H9 (cell line): ENCODE measurements at regions not wholly inside any gene's neighbourhood (a gene's known extent, or its start where the extent isn't known, plus 50 kb on each side); places are given as distances from the start of the nearest gene placed in this dataset.

ENCODE experiments used
- DNase-seq: peaks from one replicate; pipeline ENCODE4 v3.0.0-alpha.2; 2017
- H2AFZ ChIP-seq: one replicate; pipeline ENCODE4 v1.6.1; 2013; ENCODE audit warnings: mild to moderate bottlenecking, low read length, control low read depth, moderate library complexity
- H2AK5ac ChIP-seq: 2 replicates; pipeline ENCODE4 v1.6.1; 2013; ENCODE audit warnings: low read length, control low read depth, mixed read lengths; ENCODE audit not compliant: insufficient read length
- H2BK120ac ChIP-seq: one replicate; pipeline ENCODE4 v1.6.1; 2013; ENCODE audit warnings: low read depth, mild to moderate bottlenecking, low read length, control low read depth, inconsistent platforms; ENCODE audit not compliant: poor library complexity, severe bottlenecking
- H2BK12ac ChIP-seq: 2 replicates; pipeline ENCODE4 v1.6.1; 2013; ENCODE audit warnings: low read length, control low read depth, mixed read lengths, low read depth; ENCODE audit not compliant: insufficient read length
- H2BK15ac ChIP-seq: 2 replicates; pipeline ENCODE4 v1.6.1; 2013; ENCODE audit warnings: low read depth, low read length, control low read depth
- H2BK20ac ChIP-seq: one replicate; pipeline ENCODE4 v1.6.1; 2013; ENCODE audit warnings: low read depth, mild to moderate bottlenecking, low read length, control low read depth, inconsistent platforms; ENCODE audit not compliant: poor library complexity, severe bottlenecking
- H2BK5ac ChIP-seq: 2 replicates; pipeline ENCODE4 v1.6.1; 2013; ENCODE audit warnings: low read length, control low read depth, mixed read lengths; ENCODE audit not compliant: insufficient read length
- H3K14ac ChIP-seq: 2 replicates; pipeline ENCODE4 v1.6.1; 2013; ENCODE audit warnings: low read length, control low read depth; ENCODE audit not compliant: insufficient read depth
- H3K18ac ChIP-seq: 2 replicates; pipeline ENCODE4 v1.6.1; 2013; ENCODE audit warnings: low read depth, mild to moderate bottlenecking, mixed read lengths, low read length, control low read depth; ENCODE audit not compliant: insufficient read length
- H3K23ac ChIP-seq: 2 replicates; pipeline ENCODE4 v1.6.1; 2013; ENCODE audit warnings: low read length, control low read depth, mixed read lengths, low read depth; ENCODE audit not compliant: insufficient read length
- H3K23me2 ChIP-seq: 2 replicates; pipeline ENCODE4 v1.6.1; 2013; ENCODE audit warnings: low read depth, mild to moderate bottlenecking, mixed read lengths, low read length, control low read depth; ENCODE audit not compliant: insufficient read length, poor library complexity, severe bottlenecking
- H3K27ac ChIP-seq: 2 replicates; pipeline ENCODE4 v1.5.1; 2013; ENCODE audit warnings: low read length, control low read depth, mixed read lengths, low read depth; ENCODE audit not compliant: insufficient read length
- H3K27me3 ChIP-seq: 2 replicates; pipeline ENCODE4 v1.6.1; 2013; ENCODE audit warnings: low read length, control low read depth, inconsistent platforms; ENCODE audit not compliant: insufficient read depth
- H3K4ac ChIP-seq: 2 replicates; pipeline ENCODE4 v1.6.1; 2013; ENCODE audit warnings: low read depth, mild to moderate bottlenecking, control low read depth, inconsistent platforms, low read length, moderate library complexity
- H3K4me1 ChIP-seq: 2 replicates; pipeline ENCODE4 v1.6.1; 2013; ENCODE audit warnings: low read length, control low read depth, inconsistent platforms; ENCODE audit not compliant: insufficient read depth
- H3K4me2 ChIP-seq: 2 replicates; pipeline ENCODE4 v1.6.1; 2013; ENCODE audit warnings: low read length, control low read depth, mixed read lengths; ENCODE audit not compliant: insufficient read length, insufficient read depth
- H3K56ac ChIP-seq: 2 replicates; pipeline ENCODE4 v1.6.1; 2013; ENCODE audit warnings: low read depth, mild to moderate bottlenecking, mixed read lengths, low read length, control low read depth; ENCODE audit not compliant: insufficient read length
- H3K79me1 ChIP-seq: 2 replicates; pipeline ENCODE4 v1.6.1; 2013; ENCODE audit warnings: low read depth, mild to moderate bottlenecking, moderate library complexity, low read length, control low read depth, inconsistent platforms; ENCODE audit not compliant: insufficient read depth, poor library complexity, severe bottlenecking
- H3K79me2 ChIP-seq: 2 replicates; pipeline ENCODE4 v1.6.1; 2013; ENCODE audit warnings: low read length, control low read depth, inconsistent platforms; ENCODE audit not compliant: insufficient read depth
- H3K9ac ChIP-seq: 2 replicates; pipeline ENCODE4 v1.6.1; 2013; ENCODE audit warnings: low read length, control low read depth, mixed read lengths; ENCODE audit not compliant: insufficient read length; ENCODE audit errors: extremely low read depth
- H3K9me3 ChIP-seq: one replicate; pipeline ENCODE4 v1.6.1; 2013; ENCODE audit warnings: low read depth, low read length, inconsistent platforms; ENCODE audit not compliant: control insufficient read depth
- H3T11ph ChIP-seq: one replicate; pipeline ENCODE4 v1.6.1; 2013; ENCODE audit warnings: mild to moderate bottlenecking, low read length, control low read depth, inconsistent platforms
- H4K20me1 ChIP-seq: one replicate; pipeline ENCODE4 v1.6.1; 2013; ENCODE audit not compliant: control insufficient read depth, insufficient read length, insufficient read depth
- H4K5ac ChIP-seq: 2 replicates; pipeline ENCODE4 v1.6.1; 2013; ENCODE audit warnings: low read depth, mild to moderate bottlenecking, mixed read lengths, low read length, control low read depth; ENCODE audit not compliant: insufficient read length
- H4K8ac ChIP-seq: replicated peaks from 2 replicates; pipeline ENCODE4 v1.6.1; 2013; ENCODE audit warnings: low read length, control low read depth, mixed read lengths, low read depth; ENCODE audit not compliant: insufficient read length
- H4K91ac ChIP-seq: 2 replicates; pipeline ENCODE4 v1.6.1; 2013; ENCODE audit warnings: low read depth, mild to moderate bottlenecking, moderate library complexity, mixed read lengths, low read length, control low read depth; ENCODE audit not compliant: insufficient read length
- H3K27ac Mint-ChIP-seq, 3 experiments: 2 replicates in 2 of 3; 3 replicates in 1 of 3; pipeline ENCODE4 v1.8.0; 2020 to 2021; ENCODE audit warnings: mixed read lengths in 3 of 3, mild to moderate bottlenecking in 1 of 3, moderate library complexity in 1 of 3
- H3K27me3 Mint-ChIP-seq: 2 replicates; pipeline ENCODE4 v1.8.0; 2021; ENCODE audit warnings: low read depth, mild to moderate bottlenecking, moderate library complexity, mixed read lengths
- H3K36me3 Mint-ChIP-seq, 3 experiments: 2 replicates in 2 of 3; 3 replicates in 1 of 3; pipeline ENCODE4 v1.8.0; 2020 to 2021; ENCODE audit warnings: low read depth in 3 of 3, mixed read lengths in 3 of 3; ENCODE audit not compliant: insufficient read depth in 1 of 3
- H3K4me1 Mint-ChIP-seq, 2 experiments: 2 replicates each; pipeline ENCODE4 v1.8.0; 2020; ENCODE audit warnings: mixed read lengths in 2 of 2
- H3K4me3 Mint-ChIP-seq, 2 experiments: 2 replicates in 1 of 2; 3 replicates in 1 of 2; pipeline ENCODE4 v1.8.0; 2020 to 2021; ENCODE audit warnings: mild to moderate bottlenecking in 2 of 2, mixed read lengths in 2 of 2, moderate library complexity in 1 of 2
- H3K9me3 Mint-ChIP-seq, 2 experiments: 2 replicates in 1 of 2; 3 replicates in 1 of 2; pipeline ENCODE4 v1.8.0; 2020; ENCODE audit warnings: mild to moderate bottlenecking in 2 of 2, mixed read lengths in 2 of 2, moderate library complexity in 1 of 2
- WGBS: extraction: QIAGEN DNeasy Blood & Tissue Kit; methylation state at CpG from one replicate; pipeline ENCODE4 v1.1.7; 2013; ENCODE audit warnings: missing lambda C conversion rate, low lambda C conversion rate, mixed read lengths; ENCODE audit not compliant: insufficient read length; ENCODE audit errors: extremely low coverage; 5-methylcytosine and 5-hydroxymethylcytosine counted together
- TF ChIP-seq, protein P1 (sequence below): fragments of 200-600 bp; sonication (generic); conservative IDR thresholded peaks from 3 replicates; pipeline ENCODE4 v1.8.0; 2021; ENCODE audit warnings: antibody characterized with exemption, mild to moderate bottlenecking

GRCh38 chr4:180674619-180675358, 1568.4 kb upstream of the TENM3 start:
- Histone ChIP-seq H3K23me2 (no peaks in the 10 kb centered on the region), H3K79me1 (no peaks in the 10 kb centered on the region), H2BK20ac (no peak overlapping the region), H2BK5ac (no peak overlapping the region), H2BK12ac (no peak overlapping the region), H3K9me3 (no peaks in the 10 kb centered on the region), H3T11ph (no peak overlapping the region), H3K4me1 (peaks cover 7% of the 10 kb centered on the region; the same call in 1 of the 2 replicates), H3K27ac (no peak overlapping the region), H3K4ac (no peak overlapping the region), H3K4me2 (no peak overlapping the region), H3K56ac (no peak overlapping the region), H3K23ac (no peak overlapping the region), H2AFZ (no peak overlapping the region), H3K18ac (no peak overlapping the region), H2BK120ac (no peak overlapping the region), H4K8ac (no peak overlapping the region), H4K91ac (no peak overlapping the region), H4K5ac (no peak overlapping the region), H3K27me3 (no peaks in the 10 kb centered on the region), H4K20me1 (no peaks in the 10 kb centered on the region), H2BK15ac (no peak overlapping the region), H3K79me2 (no peaks in the 10 kb centered on the region), H3K9ac (no peak overlapping the region), H3K14ac (no peak overlapping the region), H2AK5ac (no peak overlapping the region)
- no CpG with 5 or more reads among the region's 4 CpGs for WGBS
- Mint-ChIP-seq H3K4me3 (no peak overlapping the region), H3K27me3 (no peaks in the 10 kb centered on the region), H3K9me3 (no peaks in the 10 kb centered on the region; a peak in 1 of 5 replicates), H3K36me3 (no peaks in the 10 kb centered on the region), H3K27ac (peak overlapping the region in 2 of 3 experiments; percentile 27 to 71; a peak in 1 of 7 replicates), H3K4me1 (peaks cover 7 to 9% of the 10 kb centered on the region in 2 experiments)
- DNase-seq = no peak
- TF ChIP-seq, protein P1, sequence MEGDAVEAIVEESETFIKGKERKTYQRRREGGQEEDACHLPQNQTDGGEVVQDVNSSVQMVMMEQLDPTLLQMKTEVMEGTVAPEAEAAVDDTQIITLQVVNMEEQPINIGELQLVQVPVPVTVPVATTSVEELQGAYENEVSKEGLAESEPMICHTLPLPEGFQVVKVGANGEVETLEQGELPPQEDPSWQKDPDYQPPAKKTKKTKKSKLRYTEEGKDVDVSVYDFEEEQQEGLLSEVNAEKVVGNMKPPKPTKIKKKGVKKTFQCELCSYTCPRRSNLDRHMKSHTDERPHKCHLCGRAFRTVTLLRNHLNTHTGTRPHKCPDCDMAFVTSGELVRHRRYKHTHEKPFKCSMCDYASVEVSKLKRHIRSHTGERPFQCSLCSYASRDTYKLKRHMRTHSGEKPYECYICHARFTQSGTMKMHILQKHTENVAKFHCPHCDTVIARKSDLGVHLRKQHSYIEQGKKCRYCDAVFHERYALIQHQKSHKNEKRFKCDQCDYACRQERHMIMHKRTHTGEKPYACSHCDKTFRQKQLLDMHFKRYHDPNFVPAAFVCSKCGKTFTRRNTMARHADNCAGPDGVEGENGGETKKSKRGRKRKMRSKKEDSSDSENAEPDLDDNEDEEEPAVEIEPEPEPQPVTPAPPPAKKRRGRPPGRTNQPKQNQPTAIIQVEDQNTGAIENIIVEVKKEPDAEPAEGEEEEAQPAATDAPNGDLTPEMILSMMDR = no peak
